Neural progenitor cell (in vitro differentiated cells): ENCODE measurements at regions not wholly inside any gene's neighbourhood (a gene's known extent, or its start where the extent isn't known, plus 50 kb on each side); places are given as distances from the start of the nearest gene placed in this dataset.

Experiments
- EZH2 ChIP-seq: fragments of 200-600 bp; sonication (generic); IDR thresholded peaks from 2 replicates; pipeline ENCODE4 v1.6.1; 2017; ENCODE audit warnings: antibody characterized with exemption, mild to moderate bottlenecking, moderate library complexity
- TF ChIP-seq, protein P1 (sequence below): fragments of 200-600 bp; sonication (generic); IDR thresholded peaks from 2 replicates; pipeline ENCODE4 v1.5.1; 2017; ENCODE audit warnings: antibody characterized with exemption, mild to moderate bottlenecking

DNA sequence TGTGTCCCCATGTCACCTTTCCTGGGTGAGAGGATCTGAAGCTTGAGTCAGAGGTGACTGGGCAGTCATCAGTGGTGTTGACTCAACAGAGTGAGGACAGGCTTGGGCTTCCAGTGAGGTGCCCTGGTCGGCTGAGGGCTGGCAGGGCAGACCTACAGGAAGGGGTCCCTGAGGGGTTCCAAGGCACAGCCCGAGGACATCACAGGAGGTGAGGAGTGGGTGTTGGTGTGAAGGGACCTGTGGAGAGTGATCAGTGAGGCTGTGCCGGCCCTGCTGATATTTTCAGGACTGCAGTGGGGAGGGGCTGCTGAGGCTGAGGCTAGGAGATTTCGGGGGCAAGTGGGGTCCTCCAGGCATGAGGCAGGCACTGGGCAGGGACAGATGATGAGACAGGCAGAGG lies 545.5 kb downstream of the TCERG1L start:
- TF ChIP-seq, protein P1, sequence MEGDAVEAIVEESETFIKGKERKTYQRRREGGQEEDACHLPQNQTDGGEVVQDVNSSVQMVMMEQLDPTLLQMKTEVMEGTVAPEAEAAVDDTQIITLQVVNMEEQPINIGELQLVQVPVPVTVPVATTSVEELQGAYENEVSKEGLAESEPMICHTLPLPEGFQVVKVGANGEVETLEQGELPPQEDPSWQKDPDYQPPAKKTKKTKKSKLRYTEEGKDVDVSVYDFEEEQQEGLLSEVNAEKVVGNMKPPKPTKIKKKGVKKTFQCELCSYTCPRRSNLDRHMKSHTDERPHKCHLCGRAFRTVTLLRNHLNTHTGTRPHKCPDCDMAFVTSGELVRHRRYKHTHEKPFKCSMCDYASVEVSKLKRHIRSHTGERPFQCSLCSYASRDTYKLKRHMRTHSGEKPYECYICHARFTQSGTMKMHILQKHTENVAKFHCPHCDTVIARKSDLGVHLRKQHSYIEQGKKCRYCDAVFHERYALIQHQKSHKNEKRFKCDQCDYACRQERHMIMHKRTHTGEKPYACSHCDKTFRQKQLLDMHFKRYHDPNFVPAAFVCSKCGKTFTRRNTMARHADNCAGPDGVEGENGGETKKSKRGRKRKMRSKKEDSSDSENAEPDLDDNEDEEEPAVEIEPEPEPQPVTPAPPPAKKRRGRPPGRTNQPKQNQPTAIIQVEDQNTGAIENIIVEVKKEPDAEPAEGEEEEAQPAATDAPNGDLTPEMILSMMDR: no peak
- TF ChIP-seq EZH2: no peak
